ENCODE measurements at regions not wholly inside any gene's neighbourhood (a gene's known extent, or its start where the extent isn't known, plus 50 kb on each side); places are given as distances from the start of the nearest gene placed in this dataset.

DNA sequence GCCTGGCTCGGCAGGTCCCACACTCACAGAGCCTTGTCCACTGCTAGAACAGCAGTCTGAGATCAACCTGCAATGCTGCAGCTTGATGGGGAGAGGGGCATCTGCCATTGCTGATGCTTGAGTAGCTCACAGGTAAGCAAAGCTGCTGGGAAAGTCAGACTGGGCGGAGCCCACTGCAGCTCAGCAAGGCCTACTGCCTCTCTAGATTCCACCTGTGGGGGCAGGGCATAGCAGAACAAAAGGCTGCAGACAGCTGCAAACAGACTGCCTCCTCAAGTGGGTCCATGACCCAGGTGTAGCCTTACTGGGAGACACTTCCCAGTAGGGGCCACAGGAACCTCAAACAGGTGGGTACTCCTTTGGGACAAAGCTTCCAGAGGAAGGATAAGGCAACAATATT is 110.6 kb upstream of the ADAMTS3 start:
- TF ChIP-seq, protein P1, sequence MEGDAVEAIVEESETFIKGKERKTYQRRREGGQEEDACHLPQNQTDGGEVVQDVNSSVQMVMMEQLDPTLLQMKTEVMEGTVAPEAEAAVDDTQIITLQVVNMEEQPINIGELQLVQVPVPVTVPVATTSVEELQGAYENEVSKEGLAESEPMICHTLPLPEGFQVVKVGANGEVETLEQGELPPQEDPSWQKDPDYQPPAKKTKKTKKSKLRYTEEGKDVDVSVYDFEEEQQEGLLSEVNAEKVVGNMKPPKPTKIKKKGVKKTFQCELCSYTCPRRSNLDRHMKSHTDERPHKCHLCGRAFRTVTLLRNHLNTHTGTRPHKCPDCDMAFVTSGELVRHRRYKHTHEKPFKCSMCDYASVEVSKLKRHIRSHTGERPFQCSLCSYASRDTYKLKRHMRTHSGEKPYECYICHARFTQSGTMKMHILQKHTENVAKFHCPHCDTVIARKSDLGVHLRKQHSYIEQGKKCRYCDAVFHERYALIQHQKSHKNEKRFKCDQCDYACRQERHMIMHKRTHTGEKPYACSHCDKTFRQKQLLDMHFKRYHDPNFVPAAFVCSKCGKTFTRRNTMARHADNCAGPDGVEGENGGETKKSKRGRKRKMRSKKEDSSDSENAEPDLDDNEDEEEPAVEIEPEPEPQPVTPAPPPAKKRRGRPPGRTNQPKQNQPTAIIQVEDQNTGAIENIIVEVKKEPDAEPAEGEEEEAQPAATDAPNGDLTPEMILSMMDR (IDR thresholded peaks at IDR 0.05; ENCODE audit: insufficient read depth, low read length), result no peak
- TF ChIP-seq, protein P2, sequence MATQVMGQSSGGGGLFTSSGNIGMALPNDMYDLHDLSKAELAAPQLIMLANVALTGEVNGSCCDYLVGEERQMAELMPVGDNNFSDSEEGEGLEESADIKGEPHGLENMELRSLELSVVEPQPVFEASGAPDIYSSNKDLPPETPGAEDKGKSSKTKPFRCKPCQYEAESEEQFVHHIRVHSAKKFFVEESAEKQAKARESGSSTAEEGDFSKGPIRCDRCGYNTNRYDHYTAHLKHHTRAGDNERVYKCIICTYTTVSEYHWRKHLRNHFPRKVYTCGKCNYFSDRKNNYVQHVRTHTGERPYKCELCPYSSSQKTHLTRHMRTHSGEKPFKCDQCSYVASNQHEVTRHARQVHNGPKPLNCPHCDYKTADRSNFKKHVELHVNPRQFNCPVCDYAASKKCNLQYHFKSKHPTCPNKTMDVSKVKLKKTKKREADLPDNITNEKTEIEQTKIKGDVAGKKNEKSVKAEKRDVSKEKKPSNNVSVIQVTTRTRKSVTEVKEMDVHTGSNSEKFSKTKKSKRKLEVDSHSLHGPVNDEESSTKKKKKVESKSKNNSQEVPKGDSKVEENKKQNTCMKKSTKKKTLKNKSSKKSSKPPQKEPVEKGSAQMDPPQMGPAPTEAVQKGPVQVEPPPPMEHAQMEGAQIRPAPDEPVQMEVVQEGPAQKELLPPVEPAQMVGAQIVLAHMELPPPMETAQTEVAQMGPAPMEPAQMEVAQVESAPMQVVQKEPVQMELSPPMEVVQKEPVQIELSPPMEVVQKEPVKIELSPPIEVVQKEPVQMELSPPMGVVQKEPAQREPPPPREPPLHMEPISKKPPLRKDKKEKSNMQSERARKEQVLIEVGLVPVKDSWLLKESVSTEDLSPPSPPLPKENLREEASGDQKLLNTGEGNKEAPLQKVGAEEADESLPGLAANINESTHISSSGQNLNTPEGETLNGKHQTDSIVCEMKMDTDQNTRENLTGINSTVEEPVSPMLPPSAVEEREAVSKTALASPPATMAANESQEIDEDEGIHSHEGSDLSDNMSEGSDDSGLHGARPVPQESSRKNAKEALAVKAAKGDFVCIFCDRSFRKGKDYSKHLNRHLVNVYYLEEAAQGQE (IDR thresholded peaks at IDR 0.05; ENCODE audit: insufficient replicate concordance, low read depth), result no peak
- TF ChIP-seq GABPA (IDR thresholded peaks at IDR 0.05; ENCODE audit: low read depth), result no peak
- TF ChIP-seq POLR2AphosphoS5 (IDR thresholded peaks at IDR 0.05; ENCODE audit: low read depth), result no peak
- no peak for TF ChIP-seq SPI1 (IDR thresholded peaks at IDR 0.05; ENCODE audit: borderline replicate concordance, low read depth)
